Body of pancreas (tissue), 4 donors: ENCODE measurements at regions not wholly inside any gene's neighbourhood (a gene's known extent, or its start where the extent isn't known, plus 50 kb on each side); places are given as distances from the start of the nearest gene placed in this dataset.

Experiments
- CTCF ChIP-seq, 7 experiments: fragments of 450-650 bp in 4 of 7; fragments of 200-600 bp in 3 of 7; sonication (generic) in 3 of 7; IDR thresholded peaks; one replicate each; pipeline ENCODE4 v1.5.1; 2016 to 2019; ENCODE audit warnings: antibody characterized with exemption in 7 of 7
- POLR2A ChIP-seq, 3 donors: fragments of 450-650 bp; IDR thresholded peaks; one replicate each; pipeline ENCODE4 v1.6.1; 2016; ENCODE audit warnings: antibody characterized with exemption in 3 of 3, mild to moderate bottlenecking in 2 of 3

- no peak for TF ChIP-seq CTCF (IDR thresholded peaks at IDR 0.05)
- TF ChIP-seq POLR2A (IDR thresholded peaks at IDR 0.05), result no peak
These were observed 53.2 kb upstream of the KLF13 start for GRCh38 chr15:31273258-31273941.
